ENCODE measurements at regions not wholly inside any gene's neighbourhood (a gene's known extent, or its start where the extent isn't known, plus 50 kb on each side); places are given as distances from the start of the nearest gene placed in this dataset.

DNA sequence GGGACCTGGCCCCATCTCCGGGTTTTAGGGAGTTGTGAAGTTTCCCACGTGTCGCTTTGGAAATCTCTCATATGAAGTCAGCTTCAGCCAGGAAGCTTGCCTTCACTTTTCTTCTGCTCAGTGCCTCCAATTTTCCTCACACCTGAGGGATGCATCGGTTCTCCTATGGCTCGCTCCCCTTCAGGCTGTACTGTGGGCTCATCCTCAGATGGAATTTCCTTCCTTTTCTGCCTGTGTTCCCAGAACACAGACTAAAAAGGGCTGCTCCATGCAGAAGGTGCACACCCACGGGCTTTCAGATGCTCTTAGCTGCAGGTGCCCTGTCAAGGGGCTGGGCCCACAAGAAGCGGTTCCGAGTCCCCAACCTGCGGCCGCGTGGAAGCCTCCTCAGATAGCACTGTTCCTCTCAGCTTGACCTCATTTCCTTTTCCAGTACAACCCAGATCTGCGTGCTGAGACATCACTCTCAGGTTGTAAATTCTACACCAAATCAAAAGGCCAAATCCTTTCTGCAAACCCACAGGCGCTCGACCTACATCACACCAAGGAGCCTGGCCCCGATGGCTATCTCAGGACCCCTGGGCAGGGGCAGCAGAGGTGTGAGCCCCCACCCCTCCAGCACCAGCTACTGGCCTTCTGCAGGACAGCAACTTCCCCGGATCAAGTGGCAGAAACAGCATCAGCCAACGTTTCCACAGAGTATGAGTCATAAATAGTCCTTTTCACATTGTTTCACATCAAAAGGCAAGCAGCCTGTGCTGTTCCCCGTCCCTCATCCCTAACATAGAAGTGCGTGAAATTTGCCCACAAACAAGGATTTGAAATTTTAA lies 275.9 kb downstream of the ZNF536 start:
- DNase-seq (ENCODE audit: low read depth), result no peak

DNA sequence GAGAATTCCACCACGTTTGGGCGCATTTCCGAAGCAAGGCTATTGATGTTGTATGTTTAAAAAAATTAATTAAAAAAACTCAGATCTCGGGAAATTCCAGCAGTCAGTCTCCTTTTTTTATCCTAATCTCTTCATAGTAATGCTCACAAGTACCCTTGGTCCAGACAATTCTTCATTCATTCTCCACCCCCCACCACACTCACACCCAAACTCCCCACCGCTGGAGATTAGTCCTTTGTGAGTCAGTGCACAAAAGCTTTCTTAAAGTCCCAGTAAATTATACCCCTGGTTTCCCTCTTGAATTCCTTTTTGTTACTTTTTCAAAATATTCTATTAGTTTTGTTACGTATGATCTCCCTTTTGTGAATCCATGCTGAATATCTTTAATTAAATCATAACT lies 274.6 kb downstream of the ZNF536 start:
- no peak overlapping the region for H3K4me3 ChIP-seq (ENCODE audit: low read depth, low read length)
- TF ChIP-seq, protein P1, sequence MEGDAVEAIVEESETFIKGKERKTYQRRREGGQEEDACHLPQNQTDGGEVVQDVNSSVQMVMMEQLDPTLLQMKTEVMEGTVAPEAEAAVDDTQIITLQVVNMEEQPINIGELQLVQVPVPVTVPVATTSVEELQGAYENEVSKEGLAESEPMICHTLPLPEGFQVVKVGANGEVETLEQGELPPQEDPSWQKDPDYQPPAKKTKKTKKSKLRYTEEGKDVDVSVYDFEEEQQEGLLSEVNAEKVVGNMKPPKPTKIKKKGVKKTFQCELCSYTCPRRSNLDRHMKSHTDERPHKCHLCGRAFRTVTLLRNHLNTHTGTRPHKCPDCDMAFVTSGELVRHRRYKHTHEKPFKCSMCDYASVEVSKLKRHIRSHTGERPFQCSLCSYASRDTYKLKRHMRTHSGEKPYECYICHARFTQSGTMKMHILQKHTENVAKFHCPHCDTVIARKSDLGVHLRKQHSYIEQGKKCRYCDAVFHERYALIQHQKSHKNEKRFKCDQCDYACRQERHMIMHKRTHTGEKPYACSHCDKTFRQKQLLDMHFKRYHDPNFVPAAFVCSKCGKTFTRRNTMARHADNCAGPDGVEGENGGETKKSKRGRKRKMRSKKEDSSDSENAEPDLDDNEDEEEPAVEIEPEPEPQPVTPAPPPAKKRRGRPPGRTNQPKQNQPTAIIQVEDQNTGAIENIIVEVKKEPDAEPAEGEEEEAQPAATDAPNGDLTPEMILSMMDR (IDR thresholded peaks at IDR 0.05; ENCODE audit: insufficient read depth, low read depth, low read length), result no peak
- no peak for DNase-seq (ENCODE audit: low read depth)

More for the DNA sequence above, 275.9 kb downstream of the ZNF536 start:
- TF ChIP-seq, protein P1 (IDR thresholded peaks at IDR 0.05; ENCODE audit: insufficient read depth, low read depth, low read length), result no peak
- H3K4me3 ChIP-seq (ENCODE audit: low read depth, low read length), result no peak overlapping the region

DNA sequence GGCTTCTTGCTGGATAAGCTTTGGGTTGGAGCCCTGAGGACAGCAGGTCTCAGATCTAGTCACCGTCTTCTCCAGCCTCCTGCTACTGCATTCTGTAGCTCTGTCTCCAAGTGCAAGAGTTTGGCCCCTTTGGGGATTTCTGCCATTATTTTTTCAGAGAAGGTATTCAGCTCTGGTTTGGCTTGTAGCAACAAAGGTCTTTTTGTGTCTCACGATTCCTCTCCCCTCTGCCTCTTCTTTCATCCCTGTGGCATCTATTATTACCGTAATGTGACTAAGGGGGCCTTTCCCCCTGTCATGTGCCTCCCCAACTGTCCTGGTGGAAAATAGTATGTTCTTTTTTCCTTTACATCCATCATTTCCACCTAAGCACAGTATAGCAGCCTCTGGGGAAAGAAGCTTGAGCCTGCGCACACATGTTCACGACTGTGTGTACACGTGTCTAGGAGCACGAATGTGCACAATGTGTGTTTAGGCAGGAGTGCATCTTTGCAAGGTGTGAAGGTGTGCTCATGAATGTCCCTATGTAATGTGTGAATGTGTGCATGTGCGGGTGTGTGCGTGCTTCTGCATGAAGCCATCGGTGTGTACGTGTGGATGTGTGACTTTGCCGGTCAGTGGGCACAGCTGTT lies 273.9 kb downstream of the ZNF536 start:
- DNase-seq (ENCODE audit: low read depth), result no peak
- TF ChIP-seq, protein P1 (IDR thresholded peaks at IDR 0.05; ENCODE audit: insufficient read depth, low read depth, low read length), result no peak
- H3K4me3 ChIP-seq (ENCODE audit: low read depth, low read length), result no peak overlapping the region

DNA sequence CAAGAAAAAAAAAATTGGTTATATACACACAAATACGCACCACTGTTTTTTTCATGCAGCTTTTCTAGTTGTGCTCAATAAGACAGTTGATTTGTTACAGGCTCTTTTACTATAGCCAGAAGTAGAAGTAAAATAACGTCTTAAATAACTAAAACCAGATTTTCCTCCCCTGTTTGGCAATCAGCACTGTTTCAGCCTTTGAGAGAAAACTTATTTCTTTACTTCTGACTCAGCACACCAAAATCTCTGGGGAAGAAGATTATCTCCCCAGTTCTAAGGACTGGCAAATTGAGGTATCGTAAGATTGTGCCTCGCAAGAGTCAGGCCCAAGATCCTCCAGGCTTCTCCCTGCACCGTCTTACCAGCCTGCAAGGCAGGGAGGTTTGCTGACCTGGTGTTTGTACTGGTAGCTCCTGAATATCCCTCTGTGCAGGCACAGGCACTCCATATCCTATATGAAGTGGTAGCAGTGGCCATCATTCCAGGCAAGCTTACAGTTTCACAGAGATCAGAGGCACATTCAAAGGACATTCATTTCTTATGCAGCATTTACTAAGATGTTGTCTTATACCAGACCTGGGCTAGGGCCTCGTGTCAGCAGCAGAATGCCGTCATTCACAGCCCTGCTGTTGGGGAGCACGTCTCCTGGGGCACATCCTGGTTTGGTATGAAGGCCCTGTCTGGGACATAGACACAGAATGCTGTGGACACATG lies 268.2 kb downstream of the ZNF536 start:
- TF ChIP-seq, protein P1 (IDR thresholded peaks at IDR 0.05; ENCODE audit: insufficient read depth, low read depth, low read length), result no peak
- H3K4me3 ChIP-seq (ENCODE audit: low read depth, low read length), result no peak overlapping the region
- DNase-seq (ENCODE audit: low read depth), result no peak

DNA sequence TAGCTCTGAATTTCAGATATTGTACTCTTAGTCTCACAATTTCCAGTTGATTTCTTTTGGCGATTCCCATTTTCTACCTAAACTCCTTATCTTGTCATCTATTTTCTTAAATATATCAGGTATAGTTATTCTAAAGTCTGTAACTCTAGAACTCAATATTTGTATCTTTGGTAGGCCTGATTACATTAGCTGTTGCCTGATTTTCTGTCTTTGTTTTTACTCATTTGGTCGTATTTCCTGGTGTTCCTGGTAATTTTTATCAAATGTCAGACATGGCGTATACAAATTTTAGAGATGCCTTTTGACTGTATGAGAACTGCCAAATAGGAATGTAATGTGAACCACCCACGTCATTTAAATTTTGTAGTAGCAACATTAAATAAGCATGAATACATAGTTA lies 266.7 kb downstream of the ZNF536 start:
- no peak overlapping the region for H3K4me3 ChIP-seq (ENCODE audit: low read depth, low read length)
- TF ChIP-seq, protein P1 (IDR thresholded peaks at IDR 0.05; ENCODE audit: insufficient read depth, low read depth, low read length), result no peak
- no peak for DNase-seq (ENCODE audit: low read depth)

DNA sequence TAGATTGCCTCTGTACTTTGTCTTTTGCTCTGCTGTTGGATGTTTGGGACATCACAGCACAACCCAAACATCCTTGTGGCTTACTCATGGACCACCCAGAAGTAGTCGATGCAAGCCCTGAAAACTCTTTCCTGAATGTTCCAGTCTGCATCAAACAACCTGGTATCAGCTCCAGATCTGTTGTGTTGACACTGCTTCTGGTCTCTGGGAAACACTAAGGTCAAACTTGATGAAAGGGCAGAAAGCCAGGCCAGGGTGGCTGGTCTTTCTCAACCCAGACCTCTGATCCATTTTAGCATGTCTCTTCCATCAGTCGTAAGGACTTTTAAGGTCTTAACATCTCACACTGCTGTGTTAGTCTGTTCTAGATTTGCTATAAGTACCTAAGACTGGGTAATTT lies 265.7 kb downstream of the ZNF536 start:
- no peak overlapping the region for H3K4me3 ChIP-seq (ENCODE audit: low read depth, low read length)
- TF ChIP-seq, protein P1 (IDR thresholded peaks at IDR 0.05; ENCODE audit: insufficient read depth, low read depth, low read length), result no peak
- DNase-seq (ENCODE audit: low read depth), result no peak

Measured in fibroblast of villous mesenchyme (primary cell).